Suprapubic skin (tissue), 4 donors: ENCODE measurements at regions not wholly inside any gene's neighbourhood (a gene's known extent, or its start where the extent isn't known, plus 50 kb on each side); places are given as distances from the start of the nearest gene placed in this dataset.

Experiments
- CTCF ChIP-seq, 2 donors: fragments of 200-600 bp in 1 of 2; fragments of 450-650 bp in 1 of 2; sonication (generic) in 1 of 2; IDR thresholded peaks; one replicate each; pipeline ENCODE4 v1.5.1; 2016 to 2019; ENCODE audit warnings: antibody characterized with exemption in 2 of 2, mild to moderate bottlenecking in 1 of 2, moderate library complexity in 1 of 2
- POLR2A ChIP-seq, 2 donors: fragments of 450-650 bp; IDR thresholded peaks; one replicate each; pipeline ENCODE4 v1.6.1; 2017; ENCODE audit warnings: antibody characterized with exemption in 2 of 2, mild to moderate bottlenecking in 2 of 2, moderate library complexity in 2 of 2
- POLR2AphosphoS5 ChIP-seq, 3 donors: sonication (generic); formaldehyde crosslinking; IDR thresholded peaks; one replicate each; pipeline ENCODE4 v1.6.1; 2017; ENCODE audit warnings: antibody characterized with exemption in 3 of 3

- TF ChIP-seq POLR2AphosphoS5 (IDR thresholded peaks at IDR 0.05) (no peak), POLR2A (IDR thresholded peaks at IDR 0.05) (no peak), CTCF (IDR thresholded peaks at IDR 0.05) (no peak)
Measured at GRCh38 chr6:132060591-132060990, 109.4 kb upstream of the CCN2 start.
